CD4-positive, alpha-beta T cell treated with Interleukin-2 at 100 ng/mL for 4 hours (primary cell): ENCODE measurements at regions not wholly inside any gene's neighbourhood (a gene's known extent, or its start where the extent isn't known, plus 50 kb on each side); places are given as distances from the start of the nearest gene placed in this dataset.
"Not testable (repeated sequence)": the region's sequence is repeated elsewhere in the genome, so short reads cannot be mapped to it uniquely, and the experiment has no call there.

Experiments used
- DNase-seq: peaks from one replicate; pipeline ENCODE4 v3.0.0-alpha.2; 2020; ENCODE audit warnings: low spot score

DNA sequence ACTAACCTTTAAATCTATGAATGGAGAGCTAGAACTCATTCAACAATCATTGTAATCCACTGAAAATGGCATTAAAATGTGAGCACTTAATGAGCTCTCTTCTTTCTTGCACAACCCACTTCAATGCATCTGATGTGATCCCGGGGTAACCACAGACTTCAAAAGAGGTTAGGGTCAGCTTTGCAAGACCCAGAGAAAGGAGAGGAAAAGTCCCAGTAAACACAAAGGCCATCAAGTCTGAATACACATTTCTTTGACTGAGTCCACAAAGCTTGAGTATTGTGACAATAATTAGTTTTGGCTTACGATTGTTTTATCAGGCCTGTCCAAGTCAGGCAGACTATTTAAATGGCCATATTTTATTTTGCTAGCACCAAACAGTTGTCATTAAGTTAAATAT, 148.8 kb upstream of the ZNF608 start:
- DNase-seq = no peak

DNA sequence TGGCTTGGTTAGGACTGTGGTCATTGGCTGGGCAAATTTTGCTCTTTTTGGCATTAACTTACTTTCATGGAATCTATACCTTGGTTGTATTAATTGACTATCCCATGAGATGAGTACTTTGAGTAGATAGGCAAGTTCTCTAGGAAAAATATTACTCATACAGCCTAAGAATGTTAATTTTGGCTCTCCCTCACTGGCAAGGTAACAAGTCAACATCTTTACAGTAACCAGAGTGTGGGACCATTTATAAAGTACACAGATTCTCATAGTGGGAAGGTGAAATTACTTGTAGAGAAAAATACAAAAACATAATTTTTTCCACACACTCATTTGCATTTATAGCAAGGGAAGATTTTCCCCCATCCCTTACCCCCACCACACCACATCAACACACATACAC, 154.6 kb upstream of the ZNF608 start:
- DNase-seq = no peak

DNA sequence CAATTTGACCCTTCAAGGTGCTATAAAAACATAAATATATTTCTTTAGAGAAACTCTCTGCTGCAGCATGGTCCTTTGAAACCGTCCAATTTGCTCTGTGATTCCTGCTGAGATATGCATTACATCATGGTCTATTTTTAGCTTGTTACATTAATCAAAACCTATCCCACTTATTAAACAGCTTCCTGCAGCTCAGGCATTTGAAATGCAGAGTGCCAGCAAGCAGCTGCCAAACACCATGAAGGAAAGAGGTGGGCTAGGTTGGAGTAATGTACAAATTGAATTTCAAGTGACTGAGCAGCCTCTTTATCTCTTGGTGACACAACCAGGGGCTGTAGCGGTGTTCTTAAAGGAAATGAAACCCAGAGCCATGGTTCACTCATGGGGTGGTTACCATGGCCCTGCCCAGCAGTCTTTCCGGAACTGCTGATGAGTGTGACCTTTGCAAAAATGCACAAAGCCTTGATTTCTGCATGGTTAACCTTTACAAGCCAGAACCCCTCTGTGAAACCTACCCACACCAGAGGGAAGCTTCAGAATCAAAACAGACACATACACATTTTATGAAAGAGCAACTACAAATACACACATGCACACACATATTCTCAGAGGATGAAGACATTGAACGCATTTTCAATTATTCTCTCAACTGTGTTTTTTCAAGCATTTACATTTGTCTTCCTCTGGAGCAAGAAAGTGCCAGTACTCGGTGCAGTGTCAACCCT, 155.8 kb upstream of the ZNF608 start:
- peak; percentile 6 for DNase-seq

DNA sequence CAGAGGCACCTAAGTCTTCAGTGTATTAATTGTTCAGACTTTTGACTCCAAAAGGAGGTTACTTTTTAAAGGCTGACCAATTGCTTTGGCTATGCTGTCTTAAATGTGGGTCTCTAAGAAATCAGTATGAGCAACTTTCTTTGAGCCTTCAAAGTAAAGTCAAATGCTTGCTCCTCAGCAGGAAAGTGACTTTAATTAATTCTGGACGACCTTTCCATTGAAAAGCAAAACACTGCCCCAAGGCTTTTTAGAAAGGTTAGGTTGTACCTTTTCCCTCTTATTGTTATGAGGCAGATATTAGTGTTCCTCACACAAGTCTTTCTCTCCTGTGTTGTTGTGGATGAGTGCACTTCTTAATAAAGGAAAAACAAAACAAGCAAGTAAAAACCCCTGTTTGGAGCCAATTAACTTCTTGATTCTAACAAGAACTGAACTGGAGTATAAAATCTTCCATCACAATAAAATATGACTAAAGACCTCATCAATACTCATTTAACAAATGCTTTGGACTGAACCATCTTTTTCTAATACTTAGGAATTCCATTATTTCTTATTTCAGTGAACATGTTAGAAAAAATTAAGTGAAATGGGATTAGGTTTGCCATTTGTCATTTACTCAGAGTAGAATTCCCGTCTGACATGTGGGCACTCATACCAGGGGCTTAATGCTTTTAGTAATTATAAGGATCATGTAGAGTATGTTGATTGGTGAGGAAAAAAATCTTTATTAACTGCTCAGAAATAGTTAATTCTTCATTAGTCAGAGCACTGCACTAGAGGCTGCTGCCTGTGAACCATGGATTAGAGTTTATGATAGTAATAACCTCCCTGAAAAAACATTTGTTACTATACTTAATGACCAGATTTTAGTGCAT, 159.1 kb upstream of the ZNF608 start:
- DNase-seq = no peak

DNA sequence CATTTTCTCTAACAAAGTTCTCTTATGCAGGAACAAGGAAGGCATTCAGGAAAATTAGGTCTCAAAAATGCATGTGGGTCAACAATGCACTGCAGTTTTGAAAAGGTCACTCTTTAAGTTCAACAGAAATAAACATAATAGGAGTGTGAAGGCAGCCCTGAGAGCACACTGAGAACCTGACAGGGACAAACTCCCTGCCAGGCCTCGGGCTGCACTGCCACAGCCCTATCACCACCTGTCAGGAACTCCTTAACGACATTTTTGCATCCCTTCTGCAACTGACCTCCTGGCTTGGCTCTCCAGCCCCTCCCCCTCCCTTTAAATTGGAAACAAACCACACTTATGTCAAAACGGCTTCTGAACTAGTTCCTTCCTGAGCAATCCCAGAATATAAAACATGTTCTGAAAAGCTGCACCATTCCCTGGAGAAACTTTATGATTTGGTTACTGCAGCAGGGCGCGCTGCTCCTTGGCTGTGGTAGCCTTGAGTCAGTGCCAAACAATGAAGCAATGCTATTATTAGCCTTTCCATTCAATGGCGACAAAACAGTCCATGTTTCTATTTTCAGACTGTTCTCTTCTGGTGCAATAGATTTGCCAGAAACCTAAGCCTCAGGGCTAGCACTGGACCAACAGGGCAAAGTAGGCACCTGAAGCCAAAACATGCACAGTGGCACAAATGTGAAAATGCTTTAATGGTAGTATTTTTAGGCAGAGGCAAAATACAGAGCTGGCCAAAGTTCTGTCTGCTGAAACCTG, 160.1 kb upstream of the ZNF608 start:
- DNase-seq = no peak

DNA sequence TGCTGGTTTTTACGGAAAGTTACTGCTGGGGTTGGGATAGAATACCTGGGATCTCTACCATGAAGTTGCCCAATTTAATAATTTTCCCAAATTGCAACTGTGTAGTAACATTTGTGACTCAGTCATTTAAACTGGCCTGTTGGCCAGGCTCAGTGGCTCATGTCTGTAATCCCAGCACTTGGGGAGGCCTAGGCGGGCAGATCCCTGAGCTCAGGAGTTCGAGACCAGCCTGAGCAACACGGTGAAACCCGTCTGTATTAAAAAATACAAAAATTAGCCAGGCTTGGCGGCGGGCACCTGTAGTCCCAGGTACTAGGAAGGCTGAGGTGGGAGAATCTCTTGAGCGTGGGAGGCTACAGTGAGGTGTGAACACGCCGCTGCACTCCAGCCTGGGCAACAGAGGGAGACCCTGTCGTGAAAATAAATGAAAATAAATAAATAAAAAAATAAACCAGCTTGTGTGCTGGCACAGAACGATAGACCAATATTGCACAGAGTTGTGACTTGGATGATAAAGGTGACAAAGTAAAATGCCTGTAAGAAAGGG, 160.7 kb upstream of the ZNF608 start:
- DNase-seq = no peak

DNA sequence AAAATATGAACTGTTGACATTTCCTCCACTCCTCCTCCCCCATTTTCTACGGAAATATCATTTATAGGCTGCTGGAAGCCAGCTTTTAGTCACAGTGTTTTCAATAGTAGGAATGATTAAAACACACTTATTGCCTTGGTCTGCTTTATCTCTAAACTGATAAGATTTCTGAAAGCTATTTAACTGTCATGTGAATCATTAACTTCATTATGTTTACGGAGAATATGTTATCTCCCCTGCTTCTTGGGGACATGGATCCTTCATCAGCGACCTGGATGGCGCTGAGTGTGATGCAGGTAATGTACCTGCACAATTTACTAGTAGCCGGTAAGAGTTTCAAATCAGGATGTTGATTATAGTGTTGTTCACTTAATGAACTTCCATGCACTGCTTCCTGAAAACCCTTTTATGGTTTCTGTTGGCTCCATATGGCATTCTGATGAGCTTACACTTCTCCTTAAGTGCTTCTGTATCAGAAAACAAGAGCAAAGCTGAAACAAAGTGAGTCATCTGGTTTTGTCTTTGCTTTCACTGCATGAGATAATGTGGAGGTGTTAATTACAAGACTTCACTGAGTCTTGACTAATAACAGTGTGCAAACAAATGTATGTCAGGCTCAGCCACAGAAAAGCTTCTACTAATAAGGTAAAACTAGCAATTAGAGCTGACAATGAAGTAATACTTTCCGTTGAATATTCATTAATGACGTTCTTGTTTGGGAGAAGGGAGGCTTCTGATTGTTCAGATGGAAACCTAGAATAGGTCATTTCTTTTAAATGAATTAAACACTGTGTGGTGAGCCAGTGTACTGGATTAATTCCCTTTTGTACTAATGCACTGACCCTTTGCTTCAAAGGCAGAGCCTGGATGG, 162.4 kb upstream of the ZNF608 start:
- DNase-seq = no peak

DNA sequence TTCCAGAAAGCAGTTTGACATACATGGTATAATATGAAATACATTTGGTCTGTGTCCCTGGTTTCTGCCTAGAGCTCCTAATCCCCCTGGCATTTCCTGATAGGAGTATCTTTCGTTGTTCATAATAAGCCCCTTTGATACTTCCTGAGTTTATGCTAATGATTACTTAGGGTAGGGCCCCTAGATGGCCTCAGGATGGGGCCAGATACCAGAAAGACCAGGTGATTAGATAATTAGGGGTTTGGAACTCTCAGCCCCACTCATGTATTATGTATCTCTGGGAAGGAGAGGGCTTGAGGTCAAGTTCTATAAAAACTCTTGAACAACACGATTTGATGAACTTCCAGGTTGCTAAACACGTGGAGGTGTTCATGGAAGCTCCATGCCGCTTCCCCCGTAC, 163.3 kb upstream of the ZNF608 start:
- no peak for DNase-seq

DNA sequence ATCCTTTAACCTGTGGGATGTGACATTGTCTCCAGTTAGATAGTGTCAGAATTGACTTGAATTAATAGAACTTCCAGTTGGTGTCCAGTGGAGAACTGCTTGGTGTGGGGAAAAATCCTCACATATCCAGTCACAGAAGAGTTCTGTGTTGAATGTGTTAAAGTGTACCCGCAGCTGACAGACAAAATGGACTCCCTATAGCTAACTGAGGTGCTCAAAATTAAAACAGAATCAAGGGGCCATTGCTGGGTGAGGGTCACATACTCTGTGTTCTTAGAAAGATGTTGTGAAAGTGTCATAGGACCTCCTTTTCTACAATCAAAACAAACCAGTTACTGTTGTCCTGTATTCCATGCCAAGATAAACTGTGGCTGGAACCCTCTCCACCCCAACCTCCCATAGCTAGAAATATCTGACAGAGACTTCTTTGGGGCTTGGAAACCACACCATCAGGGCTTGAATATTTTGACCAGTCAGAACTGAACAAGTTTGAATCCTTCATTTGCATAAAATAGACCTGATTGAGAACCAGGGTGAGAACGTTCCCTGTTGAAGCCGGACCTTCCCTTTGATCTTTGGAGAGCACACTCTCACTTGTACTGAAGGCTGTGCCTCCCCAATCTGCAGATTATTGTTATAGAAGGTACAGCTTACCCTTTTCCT, 164.0 kb upstream of the ZNF608 start:
- no peak for DNase-seq

DNA sequence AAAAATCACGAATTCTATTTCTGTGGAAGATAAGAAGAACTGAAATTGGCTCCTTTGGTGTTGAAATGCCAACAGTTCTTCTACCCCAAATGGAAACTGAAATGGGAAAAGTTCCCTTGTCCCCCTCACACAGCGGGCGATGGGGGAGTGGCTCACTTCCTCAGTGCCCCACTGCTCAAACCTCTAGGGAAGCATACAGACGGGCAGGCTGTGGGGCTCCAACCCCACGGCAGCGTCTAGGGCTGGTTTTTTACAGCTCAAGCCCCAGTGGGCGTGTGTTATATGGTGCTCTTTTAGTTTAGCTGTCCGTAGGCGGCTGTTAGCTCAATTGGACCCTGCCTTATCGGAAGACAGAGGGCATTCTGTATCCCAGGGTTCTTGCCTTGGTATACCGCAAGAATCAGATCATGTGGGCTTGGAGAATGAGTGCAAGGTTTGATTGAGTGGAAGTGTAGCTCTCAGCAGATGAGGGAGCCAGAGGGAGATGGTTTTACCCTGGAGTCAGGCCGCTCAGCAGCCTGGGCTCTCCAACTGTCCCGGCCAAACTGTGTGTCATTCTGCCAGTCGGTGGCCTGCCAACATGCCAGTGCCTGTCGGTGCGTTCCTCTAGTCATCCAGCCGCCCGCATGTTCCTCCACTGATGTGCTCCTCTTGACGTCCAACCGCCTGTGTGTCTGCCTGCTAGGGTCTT, 166.3 kb upstream of the ZNF608 start:
- no peak for DNase-seq

DNA sequence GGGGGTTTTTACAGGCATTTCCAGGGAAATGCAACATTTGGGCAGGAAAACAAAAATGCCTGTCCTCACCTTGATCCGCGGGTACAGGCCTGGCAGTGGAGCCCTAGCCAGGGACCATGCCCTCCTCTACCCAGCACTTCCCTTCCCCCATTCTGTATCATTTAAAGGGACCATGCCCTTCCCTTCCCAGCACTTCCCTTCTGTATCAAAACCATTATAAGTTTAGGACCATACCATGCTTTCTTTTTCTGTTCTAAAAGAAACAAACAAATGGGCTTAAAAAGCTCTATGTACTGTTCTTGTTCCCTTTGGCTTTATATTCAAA, 166.9 kb upstream of the ZNF608 start:
- no peak for DNase-seq

DNA sequence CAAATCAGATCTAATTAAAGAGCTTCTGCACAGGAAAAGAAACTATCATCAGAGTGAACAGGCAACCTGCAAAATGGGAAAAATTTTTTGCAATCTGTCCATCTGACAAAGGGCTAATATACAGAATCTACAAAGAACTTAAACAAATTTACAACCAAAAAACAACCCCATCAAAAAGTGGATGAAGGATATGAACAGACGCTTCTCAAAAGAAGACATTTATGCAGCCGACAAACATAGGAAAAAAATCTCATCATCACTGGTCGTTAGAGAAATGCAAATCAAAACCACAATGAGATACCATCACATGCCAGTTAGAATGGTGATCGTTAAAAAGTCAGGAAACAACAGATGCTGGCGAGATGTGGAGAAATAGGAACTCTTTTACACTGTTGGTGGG, 169.9 kb upstream of the ZNF608 start:
- not testable (repeated sequence) for DNase-seq

DNA sequence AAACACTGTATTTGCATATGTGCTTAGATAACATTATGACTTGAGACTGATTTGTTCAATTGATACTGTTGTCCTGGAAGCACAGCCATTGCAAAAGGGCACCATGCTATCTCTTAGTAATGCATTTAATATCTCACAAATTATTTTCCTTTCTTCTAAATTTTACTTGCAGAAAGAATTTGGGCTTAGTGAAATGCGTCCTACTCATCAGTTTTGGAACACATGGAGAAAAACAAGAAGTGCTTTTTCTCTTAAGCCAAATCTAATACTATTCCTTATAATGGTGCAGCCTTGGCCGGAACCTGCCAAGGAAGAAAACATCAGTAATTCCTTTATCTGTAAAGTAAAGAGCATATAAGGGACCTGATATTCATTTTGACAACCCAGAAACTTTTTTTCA, 172.2 kb upstream of the ZNF608 start:
- DNase-seq = no peak

DNA sequence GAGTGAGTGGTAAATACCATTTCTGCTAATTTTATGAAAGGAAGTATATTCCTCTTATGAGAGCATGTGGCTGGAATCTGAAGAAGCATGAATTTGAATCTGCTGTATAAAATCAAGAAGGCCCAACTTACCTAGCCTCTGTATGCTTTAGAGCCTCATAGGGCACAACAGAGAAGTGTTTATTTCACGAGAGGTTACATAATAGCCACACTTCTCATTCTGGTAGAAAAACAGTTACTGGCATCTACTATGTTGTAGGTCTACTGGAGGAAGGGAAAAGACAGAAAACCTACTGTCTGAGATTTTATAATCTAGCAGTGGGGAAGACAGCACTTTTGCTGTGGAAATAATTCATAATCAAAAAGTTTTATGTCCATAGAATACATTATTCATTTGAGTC, 172.6 kb upstream of the ZNF608 start:
- no peak for DNase-seq

DNA sequence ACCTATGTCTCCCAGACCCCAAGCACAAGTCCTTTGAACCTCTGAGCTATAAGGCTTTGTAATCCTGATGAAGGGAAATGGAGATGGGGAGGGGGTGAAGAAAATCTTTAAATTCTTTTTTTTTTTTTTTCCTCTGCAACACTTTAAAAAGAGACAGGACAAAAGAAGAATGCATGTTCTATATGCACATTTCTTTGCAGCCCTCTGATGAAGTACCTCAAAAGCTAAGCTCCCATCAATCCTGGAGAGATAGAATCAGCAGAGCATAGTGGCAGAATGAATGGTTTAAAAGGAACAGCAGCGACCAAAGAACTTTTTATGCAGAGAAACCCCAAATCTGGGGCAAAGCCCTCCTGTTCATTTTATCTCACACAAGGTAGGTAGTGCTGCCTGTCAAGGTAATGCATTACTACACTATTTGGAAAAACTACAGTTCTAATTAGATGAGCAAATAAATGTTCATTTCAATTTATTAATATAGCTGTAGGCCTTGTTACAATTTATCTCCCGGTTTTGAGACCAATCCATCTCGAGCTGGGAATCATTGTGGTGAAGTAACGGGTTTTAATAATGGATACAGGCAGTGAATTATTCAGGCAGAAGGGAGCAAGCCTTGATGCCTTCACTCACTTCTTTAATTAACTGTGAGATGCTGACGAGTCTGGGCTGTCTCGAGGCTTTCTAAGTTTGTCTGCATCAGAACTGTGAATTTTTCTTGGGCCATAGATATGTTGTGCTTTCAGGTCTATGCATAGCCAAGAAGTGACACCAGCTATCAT, 173.5 kb upstream of the ZNF608 start:
- DNase-seq = no peak

DNA sequence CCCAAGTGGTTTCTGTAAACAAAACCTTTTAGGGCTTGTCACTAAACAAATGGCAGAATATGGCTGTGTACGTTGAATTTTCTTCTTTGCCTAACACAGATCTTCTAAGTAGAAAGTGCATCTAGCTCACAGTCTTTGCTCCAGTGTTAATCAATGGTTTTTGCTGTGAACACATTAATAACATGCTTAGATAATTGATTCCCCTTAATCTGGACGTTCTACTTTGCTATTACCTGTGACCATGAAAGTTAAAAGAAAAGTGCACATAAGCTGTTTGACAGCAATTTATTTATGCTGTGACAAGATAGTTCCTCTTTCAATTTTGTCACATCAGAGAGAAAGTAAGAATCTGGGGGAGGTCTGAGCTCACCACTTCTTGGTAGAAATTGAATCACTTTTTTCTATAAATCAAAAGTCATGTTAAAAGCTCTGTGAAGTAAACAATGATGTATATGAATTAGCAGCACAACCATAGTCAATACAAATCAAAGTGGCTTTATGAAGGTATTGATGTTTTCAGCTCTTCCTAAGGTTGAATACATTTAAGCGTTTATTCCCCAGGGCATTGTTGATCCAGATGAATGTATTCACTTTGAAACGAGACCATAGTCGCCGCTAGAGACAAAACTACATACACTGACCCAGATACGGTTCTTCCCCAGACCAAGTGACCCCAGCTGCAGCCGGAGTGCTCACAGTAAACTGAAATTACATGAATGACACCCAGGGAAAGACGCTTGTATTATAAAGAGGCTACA, 174.6 kb upstream of the ZNF608 start:
- no peak for DNase-seq

DNA sequence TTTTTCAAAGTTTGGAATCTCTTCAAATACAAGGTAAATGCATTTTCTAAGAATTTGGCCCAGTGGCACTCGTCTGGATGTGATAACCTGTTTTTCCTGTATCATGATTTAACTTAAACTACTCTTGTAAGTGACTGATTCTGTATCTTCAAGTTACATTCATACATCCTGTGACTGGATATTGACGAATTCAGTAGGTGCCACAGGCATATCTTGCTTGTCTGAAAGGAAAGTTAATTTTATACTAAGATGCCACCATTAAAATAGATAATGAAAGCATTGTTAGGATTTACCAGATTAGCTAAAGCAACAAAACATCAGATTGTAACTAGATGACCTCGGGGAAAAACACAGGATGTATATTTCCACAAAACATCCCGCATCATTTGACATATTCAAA, 175.3 kb upstream of the ZNF608 start:
- no peak for DNase-seq

DNA sequence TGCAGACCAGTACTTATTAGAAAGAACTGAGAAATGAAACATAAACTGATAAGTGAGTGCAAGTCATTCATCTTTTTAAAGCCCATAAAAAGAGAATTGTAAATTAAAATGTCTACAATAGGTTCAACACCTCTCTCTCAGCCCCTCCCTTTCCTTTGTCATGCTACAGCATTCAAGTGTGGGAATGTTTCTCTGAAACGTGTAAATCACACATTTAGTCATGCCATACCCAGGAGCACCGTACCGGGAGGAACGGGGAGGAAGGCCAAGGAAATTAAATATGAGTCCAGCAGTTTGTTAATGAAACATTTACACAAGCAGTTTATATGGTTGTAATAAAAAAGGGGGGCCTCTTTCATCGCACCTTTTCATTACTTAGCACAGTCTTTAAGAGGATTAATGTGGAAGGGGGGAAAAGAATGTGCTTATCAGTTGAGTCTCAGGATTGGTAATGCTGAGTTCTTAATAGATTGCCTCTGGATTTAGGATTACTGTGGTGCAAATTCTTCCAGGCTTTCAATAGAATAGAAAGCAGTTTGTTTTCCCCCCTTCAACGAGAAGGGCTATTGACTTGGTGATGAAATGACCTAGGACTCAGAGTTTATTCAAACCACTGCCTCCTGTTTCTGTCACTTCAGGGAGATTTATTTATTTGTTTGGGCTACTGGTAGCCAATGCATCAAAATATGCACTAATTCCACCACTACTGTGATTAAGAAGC, 176.0 kb upstream of the ZNF608 start:
- DNase-seq = no peak
